GM19452 (cell line): ENCODE measurements at regions not wholly inside any gene's neighbourhood (a gene's known extent, or its start where the extent isn't known, plus 50 kb on each side); places are given as distances from the start of the nearest gene placed in this dataset.

Experiments used
- ATAC-seq: cut with Tn5 transposase; IDR thresholded peaks from one replicate; pipeline ENCODE4 v1.9.1; 2021; ENCODE audit not compliant: unreplicated experiment

DNA sequence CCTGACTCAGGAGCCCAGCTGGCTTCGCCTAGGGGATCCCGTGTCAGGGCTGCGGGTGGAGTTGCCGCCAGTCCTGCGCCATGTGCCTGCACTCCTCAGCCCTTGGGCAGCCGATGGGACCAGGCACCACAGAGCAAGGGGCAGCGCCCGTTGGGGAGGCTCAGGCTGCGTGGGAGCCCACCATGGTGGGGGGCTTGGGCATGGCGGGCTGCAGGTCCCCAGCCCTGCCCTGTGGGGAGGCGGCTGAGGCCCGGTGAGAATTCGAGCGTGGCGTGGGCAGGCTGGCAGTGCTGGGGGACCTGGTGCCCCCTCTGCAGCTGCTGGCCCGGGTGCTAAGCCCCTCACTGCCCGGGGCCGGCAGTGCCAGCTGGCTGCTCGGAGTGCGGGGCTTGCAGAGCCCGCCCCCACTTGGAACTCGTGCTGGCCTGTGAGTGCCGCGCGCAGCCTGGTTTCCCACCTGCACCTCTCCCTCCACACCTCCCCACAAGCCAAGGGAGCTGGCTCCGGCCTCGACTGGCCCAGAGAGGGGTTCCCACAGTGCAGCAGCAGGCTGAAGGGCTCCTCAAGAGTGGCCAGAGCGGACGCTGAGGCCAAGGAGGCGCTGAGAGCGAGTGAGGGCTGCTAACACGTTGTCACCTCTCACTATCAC is 135.1 kb upstream of the SEL1L start:
- ATAC-seq: no peak

DNA sequence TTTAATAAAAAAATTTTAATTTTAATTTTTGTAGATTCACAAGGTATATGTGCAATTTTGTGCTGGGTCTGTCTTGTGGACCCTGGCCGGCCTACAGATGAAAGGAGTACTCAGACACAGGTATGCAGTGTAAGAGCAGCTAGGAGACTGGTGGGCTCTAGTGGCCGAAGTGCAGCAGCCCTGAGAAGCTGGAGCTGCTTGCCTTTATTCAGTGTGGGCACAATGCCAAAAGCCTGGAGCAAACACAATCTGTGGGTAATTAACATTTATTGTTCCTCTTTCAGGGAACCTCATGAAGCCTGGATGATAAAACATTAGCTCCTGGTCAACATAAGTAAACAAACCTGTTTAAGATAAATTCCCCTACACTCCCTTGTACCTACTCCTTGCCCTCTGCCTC is 135.7 kb upstream of the SEL1L start:
- ATAC-seq: no peak

DNA sequence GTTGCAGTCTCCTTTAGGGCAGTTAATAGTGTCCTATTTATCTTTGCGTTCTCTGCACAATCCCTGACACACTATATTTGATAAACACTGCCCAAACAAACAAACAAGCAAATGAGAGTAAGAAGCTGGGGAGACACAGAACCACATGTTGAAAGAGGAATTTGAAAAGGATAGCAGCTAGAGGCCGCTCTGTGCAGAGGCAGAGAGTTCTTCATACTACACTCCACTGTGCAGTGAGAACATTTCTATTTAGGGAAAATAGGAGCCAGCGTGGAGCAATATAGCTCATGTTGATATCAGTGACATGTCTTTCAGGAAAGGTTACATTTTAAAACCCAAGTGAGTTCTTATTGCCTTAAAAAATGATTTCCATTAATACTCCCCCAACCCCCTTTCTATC is 140.3 kb upstream of the SEL1L start:
- no peak for ATAC-seq

DNA sequence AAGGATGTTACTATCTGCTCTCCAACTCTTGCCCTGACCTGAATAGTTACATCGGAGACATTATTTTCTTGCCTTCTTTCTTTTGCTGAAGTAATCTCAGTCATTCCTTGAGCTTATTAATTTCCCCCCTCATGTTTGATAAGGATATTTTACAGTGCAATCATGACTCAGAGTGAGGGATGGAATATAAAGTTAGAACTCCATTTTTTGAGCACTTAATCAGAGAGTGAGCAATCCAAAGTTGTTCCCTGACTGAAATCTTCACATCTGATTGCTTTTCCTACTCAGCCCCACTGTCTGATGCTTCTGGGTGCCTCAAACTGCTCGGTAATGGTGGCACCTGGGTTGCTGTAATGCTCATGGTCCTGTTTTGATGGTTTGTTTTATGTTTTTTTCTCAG is 142.7 kb upstream of the SEL1L start:
- ATAC-seq: no peak

DNA sequence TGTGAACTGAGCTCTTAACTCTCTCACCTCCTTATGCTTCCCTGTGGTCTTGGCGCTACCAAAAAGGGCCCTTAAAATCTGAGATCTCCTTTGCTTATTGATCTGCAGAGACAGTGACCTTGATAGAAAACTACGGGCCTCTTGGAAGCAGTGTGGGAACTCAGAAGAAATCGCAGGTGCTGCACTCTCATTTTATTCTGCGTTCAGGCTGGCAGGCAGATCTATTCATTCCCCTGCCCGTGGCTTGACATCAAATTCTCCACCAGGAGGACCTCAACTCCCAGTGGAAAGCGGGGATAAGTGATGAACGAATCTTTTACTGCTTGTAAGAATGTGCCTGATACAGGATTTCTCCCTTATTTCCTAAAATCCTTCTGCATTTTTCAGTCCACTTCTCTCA is 143.2 kb upstream of the SEL1L start:
- no peak for ATAC-seq

DNA sequence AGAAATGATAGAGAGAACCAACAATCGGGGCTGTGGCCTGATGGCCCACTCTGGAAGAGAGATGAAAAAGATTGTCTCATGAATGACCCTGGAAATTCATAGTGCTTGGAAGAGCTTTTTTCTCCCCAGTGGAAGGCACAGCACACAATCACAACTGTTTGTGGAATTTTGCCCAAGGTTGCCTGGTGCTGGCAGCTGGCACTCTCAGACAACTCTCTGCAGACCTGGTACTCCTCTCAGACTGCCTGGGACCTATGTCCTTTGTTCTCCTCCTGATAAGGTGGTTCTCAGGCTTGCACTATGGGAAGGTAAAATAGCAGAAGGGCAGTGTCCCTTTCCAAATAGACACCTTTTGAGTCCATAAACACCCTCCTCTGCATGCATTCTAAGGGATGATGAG is 144.1 kb upstream of the SEL1L start:
- ATAC-seq: no peak

DNA sequence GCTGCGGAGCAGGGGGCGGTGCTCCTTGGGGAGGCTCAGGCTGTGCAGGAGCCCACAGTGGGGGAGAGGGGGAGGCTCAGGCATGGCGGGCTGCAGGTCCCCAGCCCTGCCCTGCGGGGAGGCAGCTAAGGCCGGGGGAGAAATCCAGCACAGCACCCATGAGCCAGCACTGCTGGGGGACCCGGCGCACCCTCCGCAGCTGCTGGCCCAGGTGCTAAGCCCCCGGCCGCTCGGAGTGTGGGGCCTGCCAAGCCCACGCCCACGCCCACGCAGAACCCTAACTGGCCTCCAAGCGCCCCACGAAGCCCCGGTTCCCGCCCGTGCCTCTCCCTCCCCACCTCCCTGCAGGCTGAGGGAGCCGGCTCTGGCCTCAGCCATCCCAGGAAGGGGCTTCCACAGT is 145.6 kb upstream of the SEL1L start:
- no peak for ATAC-seq

DNA sequence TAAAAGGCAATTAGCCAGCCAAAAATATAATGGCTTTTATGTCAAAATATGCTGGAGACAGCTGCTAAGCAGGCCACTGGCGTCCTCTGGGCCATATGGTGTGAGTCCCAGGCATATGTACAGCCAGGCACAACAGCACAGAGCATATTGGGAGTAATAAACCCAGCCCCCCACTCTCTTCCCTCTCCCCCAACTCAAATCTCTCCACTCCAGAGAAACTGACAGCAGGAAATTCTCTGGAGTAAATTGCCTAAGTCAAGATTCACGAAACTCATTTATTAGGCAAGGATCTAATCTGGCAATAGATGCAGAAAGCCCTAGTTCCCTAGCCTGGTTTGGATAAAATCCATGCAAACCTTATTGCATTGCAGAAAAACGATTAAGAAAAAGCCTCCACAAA is 147.9 kb upstream of the SEL1L start:
- ATAC-seq: no peak

DNA sequence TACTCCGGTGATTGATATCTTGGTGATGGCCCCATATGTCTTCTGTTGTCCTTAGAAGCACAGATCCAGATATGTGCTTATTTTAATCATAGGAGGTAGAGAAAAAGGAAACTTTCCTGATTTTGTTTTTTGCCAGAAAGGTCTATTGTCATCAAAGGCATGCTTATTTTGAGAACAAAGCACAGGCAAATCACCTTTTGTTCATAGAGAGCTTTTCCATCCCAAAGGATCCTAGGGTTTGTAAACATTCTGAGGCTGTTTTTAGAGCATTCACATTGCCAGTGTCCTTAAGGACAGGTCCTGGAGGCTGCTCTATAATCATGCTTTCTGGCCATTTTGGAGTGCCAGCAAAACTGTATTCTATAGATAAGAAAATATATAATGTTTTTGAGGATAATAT is 148.5 kb upstream of the SEL1L start:
- no peak for ATAC-seq

DNA sequence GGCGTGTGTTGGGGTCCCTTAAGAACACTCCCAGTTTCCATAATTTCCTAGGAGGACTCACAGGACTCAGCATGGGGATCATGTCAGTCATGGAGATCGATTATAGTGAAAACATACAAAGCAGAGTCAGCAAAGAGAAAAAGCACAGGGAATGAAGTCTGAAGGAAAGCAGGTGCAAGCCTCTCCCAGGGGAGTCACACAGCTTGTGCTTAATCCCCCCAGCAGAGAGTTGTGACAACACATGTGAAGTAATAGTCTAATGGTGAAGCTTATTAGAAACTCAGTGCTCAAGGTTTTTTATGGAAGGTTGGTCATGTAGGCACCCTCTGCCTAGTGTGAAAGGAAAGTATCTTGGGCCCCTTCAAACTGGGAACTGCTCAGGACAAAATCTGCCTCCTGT is 149.0 kb upstream of the SEL1L start:
- ATAC-seq: no peak

DNA sequence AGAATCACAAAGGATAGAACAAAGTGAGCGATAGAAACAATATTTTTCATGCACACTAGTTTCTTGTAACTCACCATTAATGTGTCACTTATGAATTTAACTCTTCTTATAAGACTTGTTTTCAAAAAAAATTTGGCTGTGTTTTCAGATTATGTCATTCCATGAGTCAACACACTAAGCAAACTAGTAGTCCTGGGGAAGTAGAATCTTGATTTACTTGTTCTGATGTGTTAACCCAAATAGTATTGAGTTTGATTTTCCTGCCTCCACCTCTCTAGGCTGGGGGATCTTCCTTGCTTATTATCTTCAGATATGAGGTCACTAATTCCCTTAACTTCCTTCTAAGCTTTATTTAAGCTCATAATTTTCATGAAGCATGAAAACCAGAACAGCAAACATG is 151.0 kb upstream of the SEL1L start:
- ATAC-seq: no peak

DNA sequence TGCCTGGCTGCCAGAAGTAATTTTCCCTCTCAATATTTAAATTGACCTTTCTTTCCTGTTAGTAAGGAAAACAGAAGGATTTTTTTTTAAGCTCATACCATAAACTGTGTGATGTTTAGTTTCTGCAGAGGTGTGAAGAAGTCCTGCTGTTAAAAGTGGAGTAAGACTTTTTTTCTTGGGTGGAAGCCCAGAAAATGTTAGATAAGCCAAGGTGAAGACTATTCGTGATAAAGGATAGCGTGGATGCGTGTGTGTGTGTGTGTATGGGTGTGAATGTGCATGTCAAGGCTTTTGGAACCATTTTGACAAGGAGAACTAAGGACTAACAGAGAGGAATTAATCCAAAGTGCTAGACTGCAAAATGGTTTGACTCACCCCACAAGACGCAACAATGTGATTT is 152.9 kb upstream of the SEL1L start:
- no peak for ATAC-seq

DNA sequence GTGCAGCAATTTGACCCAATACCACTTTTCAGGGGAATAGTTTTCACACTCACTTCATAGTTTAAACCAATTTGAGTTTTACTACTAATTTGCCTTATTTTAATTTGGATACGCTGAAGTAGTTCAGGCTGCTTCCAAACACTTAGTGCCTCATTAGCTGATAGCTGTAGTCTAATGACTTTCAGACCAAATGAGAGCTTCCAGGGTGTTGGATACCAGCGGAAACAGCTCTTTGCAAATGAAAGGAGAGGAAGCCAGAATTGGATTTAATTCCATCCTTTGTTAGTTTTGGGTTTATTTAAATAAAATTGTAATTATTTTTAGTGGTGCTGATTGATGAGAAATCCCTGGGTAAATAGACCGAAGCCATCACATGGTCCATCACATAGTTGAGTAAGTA is 158.3 kb upstream of the SEL1L start:
- no peak for ATAC-seq

DNA sequence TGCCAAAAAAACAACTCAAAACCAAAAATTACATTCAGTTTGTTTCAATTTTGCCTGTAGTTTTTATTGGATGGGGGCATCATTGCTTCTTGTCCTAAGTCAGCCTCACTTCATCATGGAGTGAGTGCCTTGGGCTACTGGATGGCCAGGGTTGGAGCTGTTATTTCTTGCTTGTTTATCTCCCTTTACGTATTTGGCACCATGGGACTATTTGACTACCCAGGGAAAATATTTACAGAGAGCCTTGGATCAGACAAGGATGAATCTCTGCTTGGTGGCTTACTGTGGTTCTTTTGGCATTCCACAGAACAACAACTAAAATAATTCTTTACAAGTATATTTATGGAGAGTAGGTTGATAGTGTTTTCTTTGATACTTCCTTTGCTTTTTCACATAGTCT is 160.8 kb upstream of the SEL1L start:
- ATAC-seq: no peak

DNA sequence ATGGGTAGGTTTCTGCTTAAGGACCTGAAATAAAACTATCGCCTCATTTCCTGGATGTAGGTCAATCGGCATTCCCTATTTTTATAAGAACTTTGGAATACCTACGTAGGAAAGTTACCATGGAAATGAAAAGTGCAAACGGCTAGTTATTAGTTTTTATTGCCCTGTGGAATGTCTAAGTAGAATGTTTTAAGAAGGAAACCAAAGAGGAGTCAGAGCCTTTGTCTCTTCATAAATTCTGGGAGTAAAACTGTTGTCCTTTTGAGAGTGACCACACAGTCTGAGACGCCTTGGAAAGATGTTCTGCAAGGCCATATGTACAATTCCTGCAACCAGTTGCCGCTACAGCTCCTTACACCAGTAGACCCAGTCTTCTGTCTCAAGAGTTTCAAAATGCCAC is 176.0 kb upstream of the SEL1L start:
- no peak for ATAC-seq

DNA sequence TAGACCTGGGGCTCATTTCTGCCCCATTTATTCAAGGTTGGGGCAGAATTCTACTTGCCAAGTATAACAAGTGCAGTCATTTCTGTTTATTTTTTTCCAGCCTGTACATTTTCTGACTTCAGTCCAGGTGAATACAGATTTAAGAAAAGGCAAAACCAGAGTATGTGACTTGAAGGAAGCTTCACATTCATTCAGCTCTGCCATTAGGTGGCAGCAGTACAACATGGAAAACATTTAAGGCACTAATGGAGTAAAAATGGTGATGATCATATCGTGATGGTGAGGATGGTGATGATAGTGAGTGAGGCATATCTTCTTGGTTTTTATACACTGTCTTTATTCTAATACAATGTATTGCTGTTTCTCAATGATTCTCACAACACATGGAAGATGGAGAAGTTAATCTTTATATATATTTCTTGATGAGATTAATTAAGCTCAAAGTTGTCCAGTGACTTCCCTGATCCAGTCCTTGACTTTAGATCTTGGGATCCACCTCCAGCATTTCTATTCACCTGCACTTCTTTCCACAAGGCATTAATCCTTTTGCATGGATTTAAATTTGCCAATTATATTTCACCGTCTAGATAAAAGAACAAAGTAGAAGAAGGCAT is 176.7 kb upstream of the SEL1L start:
- ATAC-seq: no peak

DNA sequence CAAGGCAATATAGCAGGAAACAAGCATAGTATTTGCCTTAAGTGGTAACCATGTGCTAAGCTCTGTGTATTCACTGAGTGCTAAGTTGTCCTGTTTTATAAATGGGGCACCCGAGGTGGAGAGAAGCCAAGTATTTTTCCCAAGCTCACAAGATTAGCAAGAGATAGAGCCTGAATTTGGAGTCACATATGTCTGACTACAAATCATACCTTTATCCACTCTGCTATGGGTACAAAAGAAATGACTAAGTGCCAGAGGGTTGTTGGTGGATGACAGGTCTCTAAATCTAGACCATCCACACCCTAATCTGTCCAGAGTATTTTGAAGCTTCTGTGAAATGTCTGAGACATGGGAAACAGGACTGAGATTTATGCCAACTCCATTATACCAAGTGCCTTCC is 182.1 kb upstream of the SEL1L start:
- no peak for ATAC-seq

DNA sequence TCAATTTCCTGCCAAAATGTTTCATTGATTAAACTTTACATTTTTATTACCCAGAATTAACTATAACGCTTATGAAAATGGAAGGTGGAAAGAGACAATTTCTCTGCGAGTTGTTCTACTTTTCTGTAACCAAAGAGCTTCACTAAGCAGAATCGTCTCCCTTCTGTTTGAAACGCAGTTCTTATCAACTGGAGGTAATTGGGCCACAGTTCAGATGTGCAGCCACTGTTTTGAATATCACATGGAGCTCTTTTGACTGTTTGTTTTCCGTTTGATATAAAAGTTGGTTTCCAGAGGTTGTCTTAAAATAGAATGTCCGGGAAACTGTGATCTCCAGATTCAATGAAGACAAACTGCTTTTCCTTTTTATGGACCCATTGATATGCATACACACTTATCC is 183.3 kb upstream of the SEL1L start:
- ATAC-seq: no peak

DNA sequence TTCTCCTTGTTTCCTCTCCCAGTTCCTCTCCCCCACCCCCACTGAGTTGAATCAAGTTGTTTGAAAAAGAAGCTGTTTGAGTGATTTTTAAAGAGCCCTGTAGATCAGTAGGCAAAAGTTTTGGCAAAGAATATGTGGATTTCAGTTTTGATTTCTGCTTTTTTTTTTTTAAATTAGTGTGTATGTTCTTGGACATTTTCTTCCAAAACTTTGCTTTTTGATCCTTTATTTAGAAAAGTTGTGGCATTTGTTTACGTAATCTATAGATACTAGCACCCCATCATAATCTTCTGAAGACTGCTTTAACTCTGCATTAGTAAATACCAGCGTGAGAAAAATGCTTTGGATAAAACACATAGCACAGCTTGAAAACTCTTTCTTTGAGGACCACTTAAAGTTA is 190.3 kb upstream of the SEL1L start:
- ATAC-seq: no peak

DNA sequence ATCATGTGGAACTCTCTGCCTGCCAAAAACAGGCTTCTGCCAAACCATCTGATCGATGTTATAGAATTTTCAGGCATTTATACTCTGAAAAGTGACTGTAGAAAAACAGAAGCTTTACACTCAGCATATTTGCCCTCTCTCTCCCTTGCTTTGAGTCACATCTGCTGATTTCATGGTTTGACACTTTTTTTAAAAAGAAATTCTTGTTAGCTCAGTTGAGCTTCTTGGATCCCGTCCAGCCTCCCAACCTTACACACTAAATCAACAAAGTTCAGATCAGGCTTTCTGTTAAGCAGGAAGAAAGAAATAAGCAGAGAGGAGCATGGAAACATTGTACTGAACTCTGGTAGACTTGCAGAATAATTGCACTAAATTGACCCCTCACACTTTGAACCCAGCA is 193.6 kb upstream of the SEL1L start:
- ATAC-seq: no peak

DNA sequence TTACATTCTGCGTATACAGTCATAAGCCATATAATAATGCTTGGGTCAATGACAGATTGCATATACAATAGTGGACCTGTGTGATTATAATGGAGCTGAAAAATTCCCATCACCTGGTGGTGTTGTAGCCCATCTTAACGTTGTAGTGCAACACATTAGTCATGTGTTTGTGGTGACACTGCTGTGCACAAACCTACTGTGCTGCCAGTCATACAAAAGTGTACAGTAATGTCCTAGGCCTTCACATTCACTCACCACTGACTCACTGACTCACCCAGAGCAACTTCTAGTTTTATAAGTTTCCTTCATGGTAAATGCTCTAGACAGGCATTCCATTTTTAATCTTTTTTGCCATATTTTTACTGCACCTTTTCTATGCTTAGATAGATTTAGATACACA is 194.8 kb upstream of the SEL1L start:
- no peak for ATAC-seq

DNA sequence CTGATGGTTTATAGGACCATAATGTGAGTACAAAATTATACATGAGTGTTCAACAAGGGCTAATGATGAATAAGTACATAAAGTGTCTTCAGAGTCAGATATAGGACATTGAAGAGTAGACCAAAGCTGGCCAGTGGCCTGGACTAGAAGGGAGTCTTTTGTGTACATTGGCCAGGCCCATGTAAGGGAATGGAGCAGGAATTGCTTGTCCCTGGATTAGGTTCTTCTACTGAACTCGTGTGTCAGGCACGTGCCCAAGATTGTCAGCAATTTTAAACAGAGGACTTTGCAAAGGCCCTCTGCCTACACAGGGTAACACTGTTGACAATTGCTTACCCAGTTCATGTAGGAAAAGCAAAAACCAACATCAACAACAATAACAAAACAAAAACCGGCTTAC is 196.0 kb upstream of the SEL1L start:
- no peak for ATAC-seq

DNA sequence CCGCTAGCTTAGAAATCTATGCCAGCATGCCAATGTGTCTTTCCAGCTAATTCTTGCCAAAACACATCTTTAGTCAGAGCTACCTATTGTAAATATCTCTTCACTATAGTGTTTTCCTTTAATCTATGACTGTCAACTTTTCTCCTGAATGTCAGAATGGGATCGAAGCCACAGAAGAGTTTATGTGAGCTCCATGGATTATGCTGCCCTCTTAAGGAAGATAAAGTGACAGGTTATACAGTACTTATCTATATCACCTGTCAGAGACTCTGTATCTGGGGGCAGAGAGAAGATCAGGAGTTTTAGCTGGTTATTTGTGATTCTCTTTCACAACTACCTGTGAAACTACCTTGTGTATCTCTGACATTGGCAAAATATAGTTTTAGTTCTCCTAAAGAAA is 204.3 kb upstream of the SEL1L start:
- no peak for ATAC-seq
